Stomach (tissue), 4 donors: ENCODE measurements at regions not wholly inside any gene's neighbourhood (a gene's known extent, or its start where the extent isn't known, plus 50 kb on each side); places are given as distances from the start of the nearest gene placed in this dataset.

Experiments used
- POLR2A ChIP-seq, 4 donors: fragments of 450-650 bp; IDR thresholded peaks; one replicate each; pipeline ENCODE4 v1.6.1; 2016; ENCODE audit warnings: antibody characterized with exemption in 4 of 4, control low read depth in 2 of 4, mild to moderate bottlenecking in 1 of 4, moderate library complexity in 1 of 4
- POLR2AphosphoS5 ChIP-seq, 3 donors: sonication (generic); formaldehyde crosslinking; IDR thresholded peaks; one replicate each; pipeline ENCODE4 v1.6.1; 2016; ENCODE audit warnings: antibody characterized with exemption in 3 of 3
- TF ChIP-seq, protein P1 (sequence below), 7 experiments: fragments of 450-650 bp in 4 of 7; fragments of 200-600 bp in 3 of 7; sonication (generic) in 3 of 7; IDR thresholded peaks; one replicate each; pipeline ENCODE4 v1.5.1; 2016 to 2019; ENCODE audit warnings: antibody characterized with exemption in 7 of 7, control low read depth in 2 of 7, mild to moderate bottlenecking in 1 of 7

DNA sequence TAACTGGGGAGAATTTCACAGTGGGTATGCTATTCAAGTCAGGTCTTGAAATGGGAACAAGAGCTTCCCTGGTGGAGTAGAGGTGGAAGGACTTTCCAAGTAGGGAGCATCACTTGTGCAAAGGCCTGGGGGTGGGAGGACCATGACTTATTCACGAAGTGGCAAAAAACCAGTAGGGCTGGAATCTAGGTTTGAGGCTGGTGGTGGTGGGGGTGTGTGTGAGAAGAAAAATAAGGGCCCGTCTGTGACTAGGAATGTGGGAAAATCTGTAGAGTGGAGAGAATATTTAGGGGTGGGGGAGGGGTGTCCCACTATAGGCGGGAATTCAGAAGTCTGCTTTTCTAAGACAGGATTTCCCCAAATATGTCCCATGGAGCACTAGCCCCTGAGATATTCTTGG is 271.9 kb upstream of the TBL1XR1 start:
- no peak for TF ChIP-seq POLR2A (IDR thresholded peaks at IDR 0.05)
- TF ChIP-seq, protein P1, sequence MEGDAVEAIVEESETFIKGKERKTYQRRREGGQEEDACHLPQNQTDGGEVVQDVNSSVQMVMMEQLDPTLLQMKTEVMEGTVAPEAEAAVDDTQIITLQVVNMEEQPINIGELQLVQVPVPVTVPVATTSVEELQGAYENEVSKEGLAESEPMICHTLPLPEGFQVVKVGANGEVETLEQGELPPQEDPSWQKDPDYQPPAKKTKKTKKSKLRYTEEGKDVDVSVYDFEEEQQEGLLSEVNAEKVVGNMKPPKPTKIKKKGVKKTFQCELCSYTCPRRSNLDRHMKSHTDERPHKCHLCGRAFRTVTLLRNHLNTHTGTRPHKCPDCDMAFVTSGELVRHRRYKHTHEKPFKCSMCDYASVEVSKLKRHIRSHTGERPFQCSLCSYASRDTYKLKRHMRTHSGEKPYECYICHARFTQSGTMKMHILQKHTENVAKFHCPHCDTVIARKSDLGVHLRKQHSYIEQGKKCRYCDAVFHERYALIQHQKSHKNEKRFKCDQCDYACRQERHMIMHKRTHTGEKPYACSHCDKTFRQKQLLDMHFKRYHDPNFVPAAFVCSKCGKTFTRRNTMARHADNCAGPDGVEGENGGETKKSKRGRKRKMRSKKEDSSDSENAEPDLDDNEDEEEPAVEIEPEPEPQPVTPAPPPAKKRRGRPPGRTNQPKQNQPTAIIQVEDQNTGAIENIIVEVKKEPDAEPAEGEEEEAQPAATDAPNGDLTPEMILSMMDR (IDR thresholded peaks at IDR 0.05): no peak
- no peak for TF ChIP-seq POLR2AphosphoS5 (IDR thresholded peaks at IDR 0.05)
